ENCODE measurements at regions not wholly inside any gene's neighbourhood (a gene's known extent, or its start where the extent isn't known, plus 50 kb on each side); places are given as distances from the start of the nearest gene placed in this dataset.

- H3K36me3 ChIP-seq (ENCODE audit: control insufficient read depth in 2 of 4, insufficient read depth in 4 of 4, low read length in 3 of 4) = no peaks in the 10 kb centered on the region
- no peaks in the 10 kb centered on the region for H4K20me1 ChIP-seq (replicated peaks in 1 of 2; ENCODE audit: control insufficient read depth in 1 of 2, insufficient read depth in 2 of 2, low read length in 2 of 2)
- DNase-seq (ENCODE audit: low read depth in 1 of 2, low spot score in 2 of 2) (no peak), FAIRE-seq (no peak)
- H2BK120ac ChIP-seq (replicated peaks; ENCODE audit: low read depth, low read length) = no peak overlapping the region
- no peak overlapping the region for H2BK12ac ChIP-seq (ENCODE audit: low read depth, low read length)
- no peak overlapping the region for H4K5ac ChIP-seq (ENCODE audit: insufficient read length, low read depth, low read length)
- no peak overlapping the region for H3K4ac ChIP-seq (replicated peaks; ENCODE audit: insufficient read length, low read depth, low read length)
- peaks cover 0 to 5% of the 10 kb centered on the region in 2 experiments; a peak in 1 of 4 replicates for H3K9me3 ChIP-seq (ENCODE audit: insufficient read depth in 2 of 2, low read depth in 1 of 2, low read length in 1 of 2)
- H3K18ac ChIP-seq (ENCODE audit: extremely low read depth, low read length) = no peak overlapping the region
- H3K4me1 ChIP-seq (replicated peaks in 1 of 4; ENCODE audit: control insufficient read depth in 3 of 4, insufficient read depth in 4 of 4, low read length in 3 of 4) = no peaks in the 10 kb centered on the region
- no peak overlapping the region for H2AFZ ChIP-seq (ENCODE audit: low read length)
- POLR2A ChIA-PET (ENCODE audit: partially characterized antibody) = no interaction called here
- H2BK20ac ChIP-seq (ENCODE audit: low read length) = no peak overlapping the region
- H3K56ac ChIP-seq (replicated peaks; ENCODE audit: insufficient read length, low read depth, low read length) = no peak overlapping the region
- H2BK15ac ChIP-seq (ENCODE audit: low read length) = no peak overlapping the region
- no peak overlapping the region for H3K9ac ChIP-seq (replicated peaks in 1 of 4; ENCODE audit: extremely low read depth in 1 of 4, low read depth in 3 of 4, low read length in 3 of 4)
- H3K27me3 ChIP-seq (replicated peaks in 1 of 4; ENCODE audit: control insufficient read depth in 3 of 4, extremely low read depth in 1 of 4, insufficient read depth in 3 of 4, low read length in 3 of 4) = no peaks in the 10 kb centered on the region
- H4K8ac ChIP-seq (ENCODE audit: extremely low read depth, insufficient read depth, low read length) = no peak overlapping the region
- WGBS, 2 experiments (ENCODE audit: extremely low coverage in 1 of 2, insufficient coverage in 1 of 2, insufficient read length in 1 of 2, insufficient replicate concordance in 2 of 2, low coverage in 1 of 2, low lambda C conversion rate in 2 of 2, missing lambda C conversion rate in 1 of 2) = 96% methylated on average over 3 of the region's 3 CpGs; no CpG with 5 or more reads in 1 of the 2 experiments
- H4K91ac ChIP-seq (replicated peaks; ENCODE audit: insufficient read length, low read length) = no peak overlapping the region
- TF ChIP-seq KDM5A (IDR thresholded peaks at IDR 0.05; ENCODE audit: low read length) = no peak
- no peak for TF ChIP-seq CBX5 (IDR thresholded peaks at IDR 0.05; ENCODE audit: low read depth, low read length)
- TF ChIP-seq SP4 (IDR thresholded peaks at IDR 0.05; ENCODE audit: low read length) = no peak
- CTCF ChIA-PET (ENCODE audit: partially characterized antibody) = interaction anchor here (1.5 kb wide), 1 partner anchor 567 kb away, joined by 3 read pairs; no protein-coding TSS in a partner anchor
- no peak overlapping the region for H3K23ac ChIP-seq (ENCODE audit: insufficient read length)
- H2AK5ac ChIP-seq (ENCODE audit: low read depth, low read length) = no peak overlapping the region
- H3K14ac ChIP-seq (ENCODE audit: insufficient read length) = no peak overlapping the region
- no peaks in the 10 kb centered on the region for H3K23me2 ChIP-seq (ENCODE audit: low read depth, low read length)
- H2BK5ac ChIP-seq (ENCODE audit: low read depth, low read length) = no peak overlapping the region
- H3K27ac ChIP-seq (ENCODE audit: low read depth, low read length) = no peak overlapping the region
- no peak overlapping the region for H3K4me3 ChIP-seq (ENCODE audit: extremely low read depth in 1 of 4, insufficient read depth in 2 of 4, low read depth in 3 of 4, low read length in 4 of 4)
- H3K4me2 ChIP-seq (ENCODE audit: insufficient read depth in 1 of 2, low read depth in 2 of 2, low read length in 2 of 2) = no peak overlapping the region
- H3K79me2 ChIP-seq (ENCODE audit: control insufficient read depth in 1 of 2, insufficient read depth in 2 of 2, low read length in 2 of 2) = no peaks in the 10 kb centered on the region
- no peaks in the 10 kb centered on the region for H3K79me1 ChIP-seq (ENCODE audit: low read depth, low read length)
Measured at GRCh38 chr18:60554967-60555366, 182.4 kb upstream of the MC4R start.

All from H1 (cell line).